HG02852 (cell line): ENCODE measurements at regions not wholly inside any gene's neighbourhood (a gene's known extent, or its start where the extent isn't known, plus 50 kb on each side); places are given as distances from the start of the nearest gene placed in this dataset.
"Not testable (repeated sequence)": the region's sequence is repeated elsewhere in the genome, so short reads cannot be mapped to it uniquely, and the experiment has no call there.

Experiments used
- ATAC-seq: cut with Tn5 transposase; IDR thresholded peaks from one replicate; pipeline ENCODE4 v1.9.1; 2021; ENCODE audit warnings: mild to moderate bottlenecking, moderate library complexity; ENCODE audit not compliant: unreplicated experiment

GRCh38 chr14:48622980-48623379, 947.6 kb upstream of the MDGA2 start:
- ATAC-seq = no peak

- ATAC-seq = no peak
These were observed 942.7 kb upstream of the MDGA2 start for GRCh38 chr14:48618057-48618456.

- ATAC-seq = no peak
These were observed 941.5 kb upstream of the MDGA2 start for GRCh38 chr14:48616931-48617330.

- ATAC-seq = no peak
These were observed 940.2 kb upstream of the MDGA2 start for GRCh38 chr14:48615618-48616017.

- ATAC-seq = no peak
These were observed 938.6 kb upstream of the MDGA2 start for GRCh38 chr14:48614003-48614402.

- ATAC-seq = not testable (repeated sequence)
These were observed 931.6 kb upstream of the MDGA2 start for GRCh38 chr14:48606960-48607359.

GRCh38 chr14:48598458-48598857, 923.1 kb upstream of the MDGA2 start:
- no peak for ATAC-seq

- no peak for ATAC-seq
These were observed 910.7 kb upstream of the MDGA2 start for GRCh38 chr14:48586099-48586498.

GRCh38 chr14:48584031-48584430, 908.6 kb upstream of the MDGA2 start:
- no peak for ATAC-seq

- no peak for ATAC-seq
These were observed 907.5 kb upstream of the MDGA2 start for GRCh38 chr14:48582938-48583337.

- no peak for ATAC-seq
These were observed 905.3 kb upstream of the MDGA2 start for GRCh38 chr14:48580692-48581091.

- ATAC-seq = no peak
These were observed 900.4 kb upstream of the MDGA2 start for GRCh38 chr14:48575772-48576171.

GRCh38 chr14:48568688-48569087, 893.3 kb upstream of the MDGA2 start:
- no peak for ATAC-seq

GRCh38 chr14:48568252-48568651, 892.8 kb upstream of the MDGA2 start:
- no peak for ATAC-seq

- no peak for ATAC-seq
These were observed 888.1 kb upstream of the MDGA2 start for GRCh38 chr14:48563489-48563888.

GRCh38 chr14:48561438-48561837, 886.0 kb upstream of the MDGA2 start:
- ATAC-seq = not testable (repeated sequence)

GRCh38 chr14:48560421-48560820, 885.0 kb upstream of the MDGA2 start:
- ATAC-seq = no peak

GRCh38 chr14:48553443-48553842, 878.0 kb upstream of the MDGA2 start:
- no peak for ATAC-seq

- peak; percentile 71 for ATAC-seq
These were observed 871.6 kb upstream of the MDGA2 start for GRCh38 chr14:48546996-48547395.

GRCh38 chr14:48537600-48537999, 862.2 kb upstream of the MDGA2 start:
- no peak for ATAC-seq

GRCh38 chr14:48536318-48536717, 860.9 kb upstream of the MDGA2 start:
- ATAC-seq = no peak

- no peak for ATAC-seq
These were observed 852.4 kb upstream of the MDGA2 start for GRCh38 chr14:48527832-48528231.

- no peak for ATAC-seq
These were observed 850.9 kb upstream of the MDGA2 start for GRCh38 chr14:48526307-48526706.

- ATAC-seq = no peak
These were observed 829.5 kb upstream of the MDGA2 start for GRCh38 chr14:48504921-48505320.
